ENCODE measurements at regions not wholly inside any gene's neighbourhood (a gene's known extent, or its start where the extent isn't known, plus 50 kb on each side); places are given as distances from the start of the nearest gene placed in this dataset.

- intact Hi-C loops (cut with DNase I) = no loop called here
These were observed 223.6 kb downstream of the GATA3 start for GRCh38 chr10:8278099-8278498.

GRCh38 chr10:8279598-8279997 lies 225.1 kb downstream of the GATA3 start:
- intact Hi-C loops (cut with DNase I) = no loop called here
- Histone ChIP-seq H3K9me3 (no peaks in the 10 kb centered on the region), H3K4me3 (no peak overlapping the region), H3K27me3 (ENCODE audit: low read depth) (peaks cover 3% of the 10 kb centered on the region), H3K27ac (no peak overlapping the region), H3K4me1 (no peaks in the 10 kb centered on the region), H3K36me3 (no peaks in the 10 kb centered on the region)
- DNase-seq = no peak
- TF ChIP-seq CTCF (IDR thresholded peaks at IDR 0.05) = no peak
- ATAC-seq = no peak

More at GRCh38 chr10:8278099-8278498, 223.6 kb downstream of the GATA3 start:
- Histone ChIP-seq H3K36me3 (no peaks in the 10 kb centered on the region), H3K27me3 (ENCODE audit: low read depth) (peaks cover 3% of the 10 kb centered on the region), H3K4me3 (no peak overlapping the region), H3K4me1 (no peaks in the 10 kb centered on the region), H3K27ac (no peak overlapping the region), H3K9me3 (no peaks in the 10 kb centered on the region)
- no peak for DNase-seq
- TF ChIP-seq CTCF (IDR thresholded peaks at IDR 0.05) = no peak
- no peak for ATAC-seq

- TF ChIP-seq CTCF (IDR thresholded peaks at IDR 0.05) = no peak
- H3K4me3 ChIP-seq = no peak overlapping the region
- no peaks in the 10 kb centered on the region for H3K9me3 ChIP-seq
- ATAC-seq = no peak
- no peaks in the 10 kb centered on the region for H3K36me3 ChIP-seq
- DNase-seq = no peak
- H3K4me1 ChIP-seq = no peaks in the 10 kb centered on the region
- intact Hi-C loops (cut with DNase I) = no loop called here
- H3K27ac ChIP-seq = no peak overlapping the region
- peaks cover 3% of the 10 kb centered on the region for H3K27me3 ChIP-seq (ENCODE audit: low read depth)
These were observed 226.5 kb downstream of the GATA3 start for GRCh38 chr10:8280946-8281345.

- TF ChIP-seq CTCF (IDR thresholded peaks at IDR 0.05) = no peak
These were observed 227.9 kb downstream of the GATA3 start for GRCh38 chr10:8282340-8282739.

GRCh38 chr10:8283166-8283905 lies 228.8 kb downstream of the GATA3 start:
- Histone ChIP-seq H3K27me3 (ENCODE audit: low read depth) (peaks cover 3% of the 10 kb centered on the region), H3K9me3 (no peaks in the 10 kb centered on the region), H3K27ac (no peak overlapping the region), H3K4me3 (no peak overlapping the region), H3K36me3 (no peaks in the 10 kb centered on the region), H3K4me1 (no peaks in the 10 kb centered on the region)
- ATAC-seq (no peak), DNase-seq (no peak)
- intact Hi-C loops (cut with DNase I) = no loop called here
- no peak for TF ChIP-seq CTCF (IDR thresholded peaks at IDR 0.05)

More at GRCh38 chr10:8282340-8282739, 227.9 kb downstream of the GATA3 start:
- DNase-seq (no peak), ATAC-seq (no peak)
- Histone ChIP-seq H3K27me3 (ENCODE audit: low read depth) (peaks cover 3% of the 10 kb centered on the region), H3K27ac (no peak overlapping the region), H3K4me1 (no peaks in the 10 kb centered on the region), H3K4me3 (no peak overlapping the region), H3K9me3 (no peaks in the 10 kb centered on the region), H3K36me3 (no peaks in the 10 kb centered on the region)
- intact Hi-C loops (cut with DNase I) = no loop called here
